ENCODE measurements at regions not wholly inside any gene's neighbourhood (a gene's known extent, or its start where the extent isn't known, plus 50 kb on each side); places are given as distances from the start of the nearest gene placed in this dataset.

DNA sequence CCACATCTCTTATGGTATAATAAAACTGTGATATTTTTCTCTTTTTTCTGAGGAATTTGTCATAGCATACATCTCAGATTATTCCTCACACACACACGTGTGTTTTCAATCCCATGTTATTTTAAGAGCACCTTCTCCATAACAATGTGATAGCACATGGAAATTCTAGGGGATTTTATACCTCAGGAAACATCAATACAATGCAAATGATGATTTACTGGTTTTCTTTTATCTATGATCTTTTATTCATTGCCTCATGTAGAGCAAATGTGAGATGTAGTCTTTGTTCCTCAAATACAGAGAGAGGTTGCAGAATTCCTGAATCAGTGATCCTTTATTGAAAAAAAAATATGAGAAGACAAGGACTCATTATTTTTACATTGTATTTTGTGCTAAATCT lies 128.3 kb upstream of the ROBO1 start:
- peak in 1 of 2 donors; percentile 17 for DNase-seq (ENCODE audit: low read depth in 2 of 2)

DNA sequence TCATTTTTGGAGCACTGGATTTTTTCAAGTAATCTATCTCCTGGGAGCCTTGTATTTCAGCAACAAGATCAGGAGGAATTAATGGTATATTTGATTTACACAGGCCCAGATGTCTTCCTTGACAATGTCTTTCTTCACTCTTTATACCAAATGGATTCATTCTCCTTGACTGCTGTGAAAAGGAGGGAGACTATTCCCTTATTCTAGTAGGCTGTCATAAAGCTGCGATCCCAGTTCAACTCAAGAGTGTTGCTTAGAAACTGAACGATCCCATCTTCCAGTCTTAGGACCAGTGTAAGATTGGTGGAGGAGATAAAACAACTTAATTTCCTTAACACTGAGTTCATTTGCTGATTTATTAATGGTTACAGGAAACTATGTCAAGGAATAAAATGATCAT lies 119.4 kb upstream of the ROBO1 start:
- no peak for DNase-seq (ENCODE audit: low read depth in 2 of 2)

DNA sequence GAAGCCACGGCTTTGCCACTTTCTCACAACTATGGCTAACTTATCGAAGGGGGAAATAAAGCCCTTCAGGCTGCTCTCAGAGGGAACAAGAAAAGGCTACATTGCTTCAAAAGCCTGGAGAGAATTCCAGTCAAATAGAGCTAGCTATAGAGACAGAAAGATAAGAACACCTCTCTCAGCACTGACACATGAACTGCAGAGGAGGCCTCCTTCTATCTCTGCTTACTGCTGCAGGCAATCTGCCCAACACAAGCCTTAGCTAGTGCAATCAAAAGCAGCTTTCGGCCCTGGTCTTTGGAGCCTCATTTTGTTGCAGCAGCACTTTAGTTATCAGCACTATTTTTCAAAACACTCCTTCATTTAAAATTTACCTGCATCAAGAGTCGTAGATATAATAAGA lies 118.4 kb upstream of the ROBO1 start:
- DNase-seq (ENCODE audit: low read depth in 2 of 2), result no peak

GRCh38 chr3:79885407-79885806 lies 117.6 kb upstream of the ROBO1 start:
- DNase-seq (ENCODE audit: low read depth in 2 of 2), result peak in 1 of 2 donors; percentile 7

- DNase-seq (ENCODE audit: low read depth in 2 of 2), result no peak
These were observed 116.6 kb upstream of the ROBO1 start for GRCh38 chr3:79884354-79884753.

DNA sequence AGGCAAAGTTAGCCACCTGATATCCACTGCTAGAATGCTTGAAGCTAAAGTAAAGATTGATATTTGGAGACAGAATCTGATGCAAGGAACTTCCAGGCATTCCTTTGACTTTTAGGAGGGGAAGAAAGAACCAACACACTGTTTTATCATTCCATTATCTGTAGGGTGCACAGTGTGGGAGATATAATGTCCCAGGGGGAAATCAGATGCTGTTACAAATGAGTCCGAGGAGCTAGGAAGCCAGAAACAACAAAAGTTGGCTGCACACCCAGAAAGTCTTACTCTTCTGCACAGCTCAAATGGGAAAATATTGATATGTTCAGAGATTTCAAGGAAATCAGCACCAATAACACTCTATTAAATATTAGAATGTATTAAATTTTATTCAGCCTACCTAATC lies 113.6 kb upstream of the ROBO1 start:
- DNase-seq (ENCODE audit: low read depth in 2 of 2), result no peak

- peak in 1 of 2 donors; percentile 13 for DNase-seq (ENCODE audit: low read depth in 2 of 2)
These were observed 110.9 kb upstream of the ROBO1 start for GRCh38 chr3:79878708-79879107.

DNA sequence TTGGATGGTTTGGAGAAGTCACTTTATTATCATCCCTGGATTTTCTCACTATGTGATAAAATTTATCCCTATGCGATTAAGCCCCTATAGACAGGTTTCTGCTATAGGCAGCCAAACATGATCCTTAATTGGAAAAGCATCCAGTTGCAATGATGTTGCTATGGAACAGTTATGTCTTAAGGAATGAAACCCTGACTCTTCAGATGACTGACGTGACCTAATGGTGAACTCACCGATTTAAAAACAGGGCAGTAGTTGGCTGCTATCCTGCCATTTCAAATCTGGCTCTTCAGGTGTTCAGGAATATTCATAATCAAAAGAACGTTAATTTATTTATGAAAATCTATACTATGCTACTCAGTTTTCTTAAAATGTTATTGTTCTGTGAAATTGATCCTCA lies 106.8 kb upstream of the ROBO1 start:
- DNase-seq (ENCODE audit: low read depth in 2 of 2), result no peak

DNA sequence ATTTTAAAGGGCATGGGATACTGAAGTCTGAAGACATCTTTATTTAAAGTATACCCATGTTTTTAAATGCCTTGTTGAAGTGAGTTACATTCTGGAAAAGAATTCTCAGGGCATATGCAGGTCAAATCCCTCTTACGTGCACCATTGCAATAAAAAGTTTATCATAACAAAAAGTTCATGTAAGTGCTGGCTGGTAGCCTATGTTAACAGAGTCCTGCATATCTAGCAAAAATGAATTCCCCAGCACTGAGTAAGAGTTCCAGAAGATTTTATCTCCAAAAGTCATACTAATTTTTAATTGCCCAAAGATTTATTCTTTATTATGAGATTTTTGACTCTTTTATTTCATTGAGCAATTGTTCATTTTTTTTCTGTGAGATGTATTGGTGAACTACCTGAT lies 104.7 kb upstream of the ROBO1 start:
- peak; percentile 84 to 93 for DNase-seq (ENCODE audit: low read depth in 2 of 2)

DNA sequence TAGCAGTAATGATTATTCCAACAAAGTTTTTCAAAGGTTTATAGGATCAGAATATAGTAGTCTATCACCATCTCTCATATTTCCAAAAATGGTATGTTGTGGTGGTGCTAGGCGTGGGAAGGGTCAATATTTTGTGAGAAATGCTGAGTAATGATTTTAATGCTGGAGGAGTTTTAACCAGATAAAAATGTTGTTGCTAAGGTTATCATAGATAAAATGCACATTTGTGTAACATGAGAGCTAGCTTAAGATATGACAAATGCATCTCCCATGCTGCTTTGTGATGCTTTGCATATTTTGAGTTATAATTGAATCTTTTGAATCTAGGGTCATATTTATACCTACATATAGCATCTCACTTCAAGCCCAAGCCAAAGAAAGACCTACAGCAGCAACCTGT lies 103.9 kb upstream of the ROBO1 start:
- peak; percentile 14 to 23 for DNase-seq (ENCODE audit: low read depth in 2 of 2)

DNA sequence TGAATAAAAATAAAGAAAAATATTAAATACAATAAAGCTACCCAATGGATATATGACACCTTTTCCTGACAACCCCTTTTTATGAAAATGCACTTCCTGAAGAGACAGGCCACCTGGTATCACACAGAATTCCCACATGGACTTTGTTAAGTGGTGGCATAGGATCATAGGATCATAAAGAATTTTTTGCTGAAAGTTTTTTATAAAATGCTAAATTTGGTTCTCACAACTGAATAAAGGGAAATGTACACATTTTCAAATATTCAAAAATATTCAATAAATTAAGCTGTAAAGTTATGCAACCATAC lies 102.5 kb upstream of the ROBO1 start:
- DNase-seq (ENCODE audit: low read depth in 2 of 2), result peak; percentile 56 to 60

GRCh38 chr3:79869461-79870312 lies 101.9 kb upstream of the ROBO1 start:
- DNase-seq (ENCODE audit: low read depth in 2 of 2), result no peak

DNA sequence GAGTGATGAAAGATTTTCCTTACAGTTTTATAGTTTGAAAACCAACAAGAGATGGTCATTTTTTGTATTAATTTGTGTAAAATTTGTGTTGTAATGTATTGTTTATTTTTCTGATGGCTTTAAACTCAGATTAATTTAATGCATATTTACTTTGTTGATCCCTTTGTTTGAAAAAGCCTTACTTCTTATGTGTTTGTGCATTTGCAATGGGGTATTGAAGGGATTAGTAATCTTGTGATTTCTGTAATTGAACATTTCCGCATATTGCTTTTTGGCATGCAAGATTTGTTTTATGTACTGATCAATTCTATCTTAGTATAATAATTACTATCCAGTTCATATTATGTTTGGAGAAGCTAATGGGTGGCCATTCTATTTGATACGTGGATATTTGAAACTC lies 98.4 kb upstream of the ROBO1 start:
- DNase-seq (ENCODE audit: low read depth in 2 of 2), result no peak

- no peak for DNase-seq (ENCODE audit: low read depth in 2 of 2)
These were observed 96.3 kb upstream of the ROBO1 start for GRCh38 chr3:79864077-79864476.

DNA sequence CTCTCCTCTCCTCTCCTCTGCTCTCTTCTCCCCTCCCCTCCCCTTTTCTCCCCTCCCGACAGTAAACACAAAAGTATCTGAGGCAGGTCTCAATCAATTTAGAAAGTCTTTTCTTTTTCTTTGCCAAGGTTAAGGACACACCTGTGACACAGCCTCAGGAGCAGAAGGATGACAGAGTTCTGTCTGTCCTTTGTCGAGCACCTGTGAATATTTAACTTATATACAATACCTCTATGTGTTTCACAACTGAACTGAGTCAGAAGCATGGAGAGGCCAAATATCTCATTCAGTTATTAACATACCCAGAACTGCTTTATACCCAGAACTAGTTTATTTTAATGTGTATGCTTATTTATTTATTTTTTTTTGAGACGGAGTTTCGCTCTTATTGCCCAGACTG lies 81.1 kb upstream of the ROBO1 start:
- no peak for DNase-seq (ENCODE audit: low read depth in 2 of 2)

DNA sequence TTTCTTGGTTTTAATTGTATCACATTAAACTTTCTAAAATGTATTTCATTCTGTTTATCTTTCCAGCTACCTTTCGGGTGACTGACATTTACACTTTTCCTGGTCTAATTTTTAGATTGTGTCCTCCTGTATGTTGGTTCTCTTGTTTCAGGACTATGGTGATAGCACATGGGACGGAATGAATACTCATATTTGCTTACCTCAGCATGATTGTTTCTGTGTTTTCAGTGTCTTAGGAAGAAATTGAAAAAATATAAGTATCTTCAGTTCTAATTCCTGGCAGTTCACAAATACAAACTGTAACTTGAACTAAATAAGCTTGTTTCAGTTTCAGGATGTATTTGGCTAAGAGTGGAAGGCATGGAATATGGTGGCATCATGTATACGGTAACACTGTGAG lies 80.1 kb upstream of the ROBO1 start:
- no peak for DNase-seq (ENCODE audit: low read depth in 2 of 2)

DNA sequence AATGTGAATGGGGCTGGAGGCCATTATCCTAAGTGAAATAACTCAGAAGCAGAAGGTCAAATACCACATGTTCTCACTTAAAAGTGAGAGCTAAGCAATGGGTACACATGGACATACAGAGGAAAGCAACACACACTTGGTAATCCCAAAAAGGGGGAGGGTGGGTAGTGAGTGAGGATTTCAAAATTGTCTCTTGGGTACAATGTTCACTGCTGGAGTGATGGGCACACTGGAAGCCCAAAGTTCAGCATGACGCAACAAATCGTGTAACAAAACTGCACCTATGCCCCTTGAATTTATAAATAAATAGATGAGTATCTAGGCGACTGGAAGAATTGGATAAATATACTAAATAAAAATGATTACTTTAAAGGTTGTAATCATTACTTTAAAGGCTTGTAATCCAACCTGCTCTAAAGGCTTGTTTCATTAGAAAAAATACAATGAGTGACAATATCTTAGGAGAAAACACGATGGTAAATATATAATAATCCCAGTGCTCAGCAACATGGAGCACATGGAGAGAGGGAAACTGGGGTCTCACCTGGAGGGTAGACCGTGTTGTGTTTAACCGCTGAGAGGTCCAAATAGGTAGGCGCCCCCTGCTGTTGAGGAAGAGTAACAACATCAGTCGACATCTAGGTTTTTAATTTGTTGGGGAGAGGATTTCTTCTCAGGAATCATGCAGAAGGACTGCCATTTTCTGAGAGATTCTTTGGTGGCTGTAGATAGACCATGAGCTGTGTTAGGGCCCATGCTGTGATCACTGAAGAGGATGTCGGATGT lies 78.5 kb upstream of the ROBO1 start:
- no peak for DNase-seq (ENCODE audit: low read depth in 2 of 2)

DNA sequence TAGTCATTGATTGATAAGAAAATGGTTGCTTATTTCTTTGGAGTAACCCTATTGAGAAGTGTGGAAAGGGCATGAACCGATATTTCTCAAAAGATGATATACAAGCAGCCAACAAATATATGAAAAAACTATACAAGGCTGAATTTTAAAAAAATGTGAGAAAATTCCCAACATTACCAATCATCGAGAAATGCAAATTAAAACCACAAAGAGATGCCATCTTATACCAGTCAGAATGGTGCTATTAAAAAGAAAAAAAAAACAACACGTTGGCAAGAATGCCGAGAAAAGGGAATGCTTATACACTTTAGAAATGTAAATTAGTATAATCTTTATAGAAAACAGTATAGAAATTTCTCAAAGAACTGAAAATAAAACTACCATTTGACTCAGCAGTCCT lies 77.7 kb upstream of the ROBO1 start:
- DNase-seq (ENCODE audit: low read depth in 2 of 2), result no peak

GRCh38 chr3:79844176-79844575 lies 76.4 kb upstream of the ROBO1 start:
- DNase-seq (ENCODE audit: low read depth in 2 of 2), result peak; percentile 50 to 61

DNA sequence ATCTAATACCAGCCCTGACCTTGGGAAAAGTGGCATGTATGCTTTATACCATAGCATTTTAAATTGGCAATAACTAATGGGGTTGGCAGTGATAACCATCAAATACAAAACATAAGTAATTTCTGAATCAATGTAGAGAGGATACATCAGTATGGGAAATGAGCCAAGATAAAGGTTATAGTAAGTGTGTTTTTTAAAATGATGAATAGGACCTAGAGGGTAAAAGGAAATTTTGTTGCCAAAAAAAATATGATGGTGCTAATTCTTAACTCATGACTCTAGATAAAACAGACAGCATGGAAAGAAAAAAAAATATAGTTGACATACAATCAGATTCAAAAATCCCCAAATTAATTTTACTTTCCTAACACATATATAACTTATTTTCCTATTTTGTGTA lies 75.4 kb upstream of the ROBO1 start:
- peak; percentile 78 to 90 for DNase-seq (ENCODE audit: low read depth in 2 of 2)

DNA sequence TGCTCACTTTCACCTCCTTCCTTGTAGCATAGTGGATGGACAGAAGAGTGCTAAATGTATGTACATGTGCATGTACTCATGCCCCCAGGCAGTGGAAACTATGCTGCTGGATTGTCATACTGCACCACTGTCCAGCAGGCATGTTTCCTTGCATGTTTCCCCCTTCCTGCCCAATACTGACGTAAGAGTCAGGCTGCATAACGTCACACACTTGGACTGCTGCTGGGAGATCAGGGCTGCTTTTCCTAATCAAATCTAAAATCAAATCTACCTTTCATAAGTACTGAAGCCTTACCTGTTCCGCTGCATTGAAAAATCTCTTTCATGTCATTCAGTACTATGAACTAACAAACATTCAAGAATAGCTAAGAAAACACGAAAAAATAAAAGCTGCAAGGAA lies 67.9 kb upstream of the ROBO1 start:
- no peak for DNase-seq (ENCODE audit: low read depth in 2 of 2)

GRCh38 chr3:79824166-79824565 lies 56.4 kb upstream of the ROBO1 start:
- no peak for DNase-seq (ENCODE audit: low read depth in 2 of 2)

DNA sequence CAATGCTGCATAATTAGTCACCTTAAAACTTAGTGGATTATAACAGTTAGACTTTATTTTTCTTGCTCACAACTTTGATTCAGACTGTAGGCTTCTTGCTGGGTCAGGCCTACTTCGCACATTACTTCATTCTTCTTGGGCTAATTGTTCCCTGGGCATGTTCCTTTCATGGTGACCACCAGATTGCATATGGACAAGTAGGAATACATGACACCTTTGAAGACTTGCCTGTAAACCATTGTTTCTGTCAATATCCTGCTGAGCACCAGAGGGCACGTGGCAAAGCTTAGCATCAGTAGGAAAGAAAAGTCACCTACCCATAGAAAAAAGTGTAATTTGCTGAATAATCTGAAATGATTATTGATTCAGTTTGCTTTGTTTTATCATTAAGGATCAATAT lies 54.3 kb upstream of the ROBO1 start:
- no peak for DNase-seq (ENCODE audit: low read depth in 2 of 2)
